VCaP (cell line): ENCODE measurements at regions not wholly inside any gene's neighbourhood (a gene's known extent, or its start where the extent isn't known, plus 50 kb on each side); places are given as distances from the start of the nearest gene placed in this dataset.

ENCODE experiments used
- H3K27ac ChIP-seq: fragments of 450-650 bp; 2 replicates; pipeline ENCODE4 v1.5.1; 2017
- CTCF ChIP-seq: fragments of 450-650 bp; conservative IDR thresholded peaks from 2 replicates; pipeline ENCODE4 v1.5.1; 2017; ENCODE audit warnings: mild to moderate bottlenecking, moderate library complexity

DNA sequence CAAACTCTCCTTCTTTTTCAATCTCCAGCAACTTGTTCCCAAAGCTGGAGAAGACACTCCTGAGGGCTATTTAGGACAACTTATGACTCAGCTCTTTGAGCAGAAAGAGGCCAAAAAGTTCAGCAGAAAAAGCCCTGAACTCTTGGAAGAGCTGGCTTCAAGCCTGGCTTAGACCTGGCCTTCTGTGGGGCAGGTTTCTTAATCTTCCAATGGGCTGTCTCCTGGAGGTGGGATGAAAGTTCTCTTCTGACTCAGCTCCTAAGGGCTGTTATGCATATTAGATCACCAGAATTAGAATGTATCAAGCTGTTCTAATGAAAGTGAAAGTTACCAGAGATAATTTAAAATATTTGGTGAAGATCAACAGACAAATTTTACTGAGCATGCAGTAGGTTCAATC is 129.4 kb downstream of the RAD51AP2 start:
- H3K27ac ChIP-seq = no peak overlapping the region
- no peak for TF ChIP-seq CTCF

DNA sequence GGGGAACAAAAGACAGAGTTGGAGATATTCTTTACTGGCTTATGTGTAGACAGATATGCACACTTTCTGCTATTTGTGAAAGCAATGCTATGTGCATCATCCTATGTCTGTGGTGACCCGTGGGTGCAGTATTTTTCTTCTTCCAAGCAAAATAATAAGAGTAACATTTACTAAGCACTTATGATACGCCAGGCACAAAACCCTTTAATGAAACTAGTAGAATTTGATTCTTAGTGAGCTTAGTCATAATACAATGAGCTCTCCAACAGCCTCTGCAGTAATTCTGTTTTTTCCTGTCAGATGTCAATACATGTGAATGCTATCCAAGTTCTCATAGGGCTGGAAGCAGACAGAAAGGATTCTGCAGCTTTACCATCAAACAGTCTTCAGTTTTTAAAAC is 130.6 kb downstream of the RAD51AP2 start:
- no peak overlapping the region for H3K27ac ChIP-seq
- no peak for TF ChIP-seq CTCF

- TF ChIP-seq CTCF = no peak
- H3K27ac ChIP-seq = no peak overlapping the region
Measured at GRCh38 chr2:17386771-17387170, 131.5 kb downstream of the RAD51AP2 start.

DNA sequence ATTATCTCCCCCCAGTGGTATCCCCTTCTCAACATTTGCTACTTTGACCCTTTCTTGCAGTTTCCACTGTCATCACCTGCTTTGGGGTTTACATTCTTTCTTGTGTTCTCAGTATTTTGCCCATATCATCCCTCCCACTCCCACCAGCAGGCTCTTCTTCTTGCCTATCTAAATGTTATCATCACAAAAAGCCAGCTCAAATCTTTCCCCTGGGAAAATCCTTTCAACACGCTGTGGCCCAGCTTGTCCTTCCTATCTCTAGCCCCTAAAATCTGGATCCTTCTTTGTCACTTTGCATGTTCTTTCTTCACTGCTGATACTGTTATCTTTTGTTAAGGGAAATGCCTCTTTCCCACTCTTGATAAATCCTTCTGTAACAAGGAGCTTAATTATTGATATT is 138.2 kb downstream of the RAD51AP2 start:
- H3K27ac ChIP-seq = no peak overlapping the region
- no peak for TF ChIP-seq CTCF

DNA sequence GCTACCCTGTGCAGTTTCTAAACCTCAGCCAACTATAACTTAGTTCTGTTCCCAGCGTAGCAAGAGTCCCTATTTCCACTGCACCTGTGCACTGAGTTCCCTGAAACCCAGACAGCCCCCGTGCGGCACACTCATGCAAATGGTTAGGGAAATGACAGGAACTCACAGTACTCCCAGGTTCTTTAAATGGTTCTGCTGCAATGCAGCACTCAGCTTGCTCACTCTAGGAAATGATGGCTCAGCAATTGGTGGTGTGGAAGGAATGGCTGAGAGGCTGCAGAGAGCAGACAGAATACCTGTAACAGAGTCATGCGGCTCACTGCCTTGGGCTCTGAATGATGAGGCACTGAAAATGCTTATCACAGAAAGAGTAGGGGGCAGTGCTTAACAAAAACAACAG is 143.0 kb downstream of the RAD51AP2 start:
- no peak for TF ChIP-seq CTCF
- H3K27ac ChIP-seq = no peak overlapping the region

DNA sequence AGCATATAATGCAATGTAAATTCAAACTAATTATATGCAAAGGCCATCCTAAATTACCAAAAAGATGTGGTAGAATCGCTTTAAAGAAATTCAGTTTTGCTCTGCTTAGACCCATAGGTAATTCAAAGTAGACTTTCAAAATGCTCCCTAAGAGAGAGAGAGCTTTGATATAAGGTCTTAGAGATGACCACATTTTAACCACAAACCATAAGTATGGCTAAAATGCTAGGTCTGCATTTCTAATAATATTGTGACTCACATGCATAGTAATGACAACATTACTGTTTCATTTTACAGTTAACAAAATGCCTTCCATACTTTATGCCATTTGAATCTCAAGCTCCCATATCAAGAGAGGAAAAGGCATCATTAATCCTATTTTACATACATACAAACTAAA is 144.5 kb downstream of the RAD51AP2 start:
- no peak overlapping the region for H3K27ac ChIP-seq
- no peak for TF ChIP-seq CTCF

GRCh38 chr2:17373041-17373440 is 145.2 kb downstream of the RAD51AP2 start:
- no peak overlapping the region for H3K27ac ChIP-seq
- no peak for TF ChIP-seq CTCF

GRCh38 chr2:17363846-17364245 is 154.4 kb downstream of the RAD51AP2 start:
- peak overlapping the region; percentile 57 for H3K27ac ChIP-seq
- TF ChIP-seq CTCF = no peak
